ENCODE measurements at regions not wholly inside any gene's neighbourhood (a gene's known extent, or its start where the extent isn't known, plus 50 kb on each side); places are given as distances from the start of the nearest gene placed in this dataset.

DNA sequence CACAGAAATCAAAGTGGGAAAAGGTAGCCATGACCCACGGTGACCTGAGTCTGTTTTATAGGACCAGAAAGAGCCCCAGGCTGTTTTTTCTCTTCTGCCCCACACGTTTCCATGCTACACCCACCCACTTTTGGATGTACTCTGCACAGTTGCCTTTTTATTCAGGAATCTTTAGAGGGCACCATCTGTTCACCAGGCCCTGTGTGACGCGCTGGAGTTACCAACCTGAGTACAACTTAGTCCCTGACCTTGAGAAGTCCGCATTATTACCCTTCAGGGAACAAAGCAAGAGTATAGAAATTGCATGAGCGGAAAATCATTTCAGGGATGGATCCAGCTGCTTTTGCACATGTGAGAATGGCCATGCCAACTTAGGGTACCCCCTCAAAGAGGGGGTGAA is 207.8 kb upstream of the GATB start:
- no peak overlapping the region for H3K27ac ChIP-seq
- TF ChIP-seq ZFX (IDR thresholded peaks at IDR 0.05) = no peak
- TF ChIP-seq, protein P1, sequence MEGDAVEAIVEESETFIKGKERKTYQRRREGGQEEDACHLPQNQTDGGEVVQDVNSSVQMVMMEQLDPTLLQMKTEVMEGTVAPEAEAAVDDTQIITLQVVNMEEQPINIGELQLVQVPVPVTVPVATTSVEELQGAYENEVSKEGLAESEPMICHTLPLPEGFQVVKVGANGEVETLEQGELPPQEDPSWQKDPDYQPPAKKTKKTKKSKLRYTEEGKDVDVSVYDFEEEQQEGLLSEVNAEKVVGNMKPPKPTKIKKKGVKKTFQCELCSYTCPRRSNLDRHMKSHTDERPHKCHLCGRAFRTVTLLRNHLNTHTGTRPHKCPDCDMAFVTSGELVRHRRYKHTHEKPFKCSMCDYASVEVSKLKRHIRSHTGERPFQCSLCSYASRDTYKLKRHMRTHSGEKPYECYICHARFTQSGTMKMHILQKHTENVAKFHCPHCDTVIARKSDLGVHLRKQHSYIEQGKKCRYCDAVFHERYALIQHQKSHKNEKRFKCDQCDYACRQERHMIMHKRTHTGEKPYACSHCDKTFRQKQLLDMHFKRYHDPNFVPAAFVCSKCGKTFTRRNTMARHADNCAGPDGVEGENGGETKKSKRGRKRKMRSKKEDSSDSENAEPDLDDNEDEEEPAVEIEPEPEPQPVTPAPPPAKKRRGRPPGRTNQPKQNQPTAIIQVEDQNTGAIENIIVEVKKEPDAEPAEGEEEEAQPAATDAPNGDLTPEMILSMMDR (conservative IDR thresholded peaks at IDR 0.05) = no peak

GRCh38 chr4:151967074-151967473 is 206.3 kb upstream of the GATB start:
- TF ChIP-seq ZFX (IDR thresholded peaks at IDR 0.05) = no peak
- TF ChIP-seq, protein P1 (conservative IDR thresholded peaks at IDR 0.05) = no peak
- H3K27ac ChIP-seq = no peak overlapping the region

DNA sequence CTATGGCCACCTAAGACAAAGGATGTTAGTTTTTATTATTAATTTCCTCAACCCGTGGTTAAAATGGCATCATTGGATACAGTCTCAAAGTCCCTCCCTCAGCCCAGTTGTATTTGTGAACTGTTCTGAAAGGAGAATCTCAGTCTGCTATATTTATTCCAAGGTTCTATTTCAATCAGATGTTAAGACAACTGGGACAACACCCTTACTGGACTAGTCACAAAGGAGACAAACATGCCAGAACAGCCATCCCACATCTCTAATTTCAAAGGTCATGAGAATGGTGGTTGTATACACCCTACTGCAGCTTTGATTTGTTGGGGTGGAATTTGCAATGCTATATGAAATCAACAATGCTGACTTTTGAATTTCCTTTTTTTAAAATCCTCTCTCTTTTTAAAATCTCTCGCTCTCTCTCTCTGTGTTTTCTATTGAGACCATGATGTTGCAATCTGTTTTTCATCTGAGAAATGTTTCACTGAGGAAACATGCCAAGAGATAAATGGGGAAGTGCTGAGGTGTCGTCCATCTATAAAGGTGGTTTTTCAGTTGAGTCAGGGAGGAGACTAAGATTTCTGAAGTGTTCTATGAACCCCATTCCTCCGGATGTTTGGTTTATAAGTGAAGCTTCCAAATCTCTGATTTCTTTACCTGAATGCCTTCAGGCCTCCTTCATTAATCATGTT is 201.5 kb upstream of the GATB start:
- TF ChIP-seq, protein P1 (conservative IDR thresholded peaks at IDR 0.05) = no peak
- TF ChIP-seq ZFX (IDR thresholded peaks at IDR 0.05) = no peak
- H3K27ac ChIP-seq = no peak overlapping the region

DNA sequence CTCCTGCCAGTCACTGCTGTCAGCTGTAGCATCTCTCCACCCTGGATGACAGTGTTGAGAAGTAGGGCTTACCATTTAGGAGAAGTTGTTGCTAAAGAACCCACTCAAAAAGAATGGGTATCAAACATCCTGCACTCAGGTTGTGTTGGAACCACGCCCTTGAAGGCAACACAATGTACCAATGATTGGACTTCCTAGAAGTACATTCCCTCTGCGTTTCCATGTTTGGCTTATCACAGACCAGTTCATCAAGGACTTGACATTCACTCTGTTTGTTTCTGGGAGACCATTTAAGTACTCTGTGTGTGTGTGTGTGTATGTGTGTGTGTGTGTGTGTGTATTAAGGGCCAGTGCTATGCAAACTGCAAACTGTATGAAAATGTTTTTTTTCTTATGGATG is 200.6 kb upstream of the GATB start:
- no peak for TF ChIP-seq ZFX (IDR thresholded peaks at IDR 0.05)
- TF ChIP-seq, protein P1 (conservative IDR thresholded peaks at IDR 0.05) = no peak
- H3K27ac ChIP-seq = no peak overlapping the region

DNA sequence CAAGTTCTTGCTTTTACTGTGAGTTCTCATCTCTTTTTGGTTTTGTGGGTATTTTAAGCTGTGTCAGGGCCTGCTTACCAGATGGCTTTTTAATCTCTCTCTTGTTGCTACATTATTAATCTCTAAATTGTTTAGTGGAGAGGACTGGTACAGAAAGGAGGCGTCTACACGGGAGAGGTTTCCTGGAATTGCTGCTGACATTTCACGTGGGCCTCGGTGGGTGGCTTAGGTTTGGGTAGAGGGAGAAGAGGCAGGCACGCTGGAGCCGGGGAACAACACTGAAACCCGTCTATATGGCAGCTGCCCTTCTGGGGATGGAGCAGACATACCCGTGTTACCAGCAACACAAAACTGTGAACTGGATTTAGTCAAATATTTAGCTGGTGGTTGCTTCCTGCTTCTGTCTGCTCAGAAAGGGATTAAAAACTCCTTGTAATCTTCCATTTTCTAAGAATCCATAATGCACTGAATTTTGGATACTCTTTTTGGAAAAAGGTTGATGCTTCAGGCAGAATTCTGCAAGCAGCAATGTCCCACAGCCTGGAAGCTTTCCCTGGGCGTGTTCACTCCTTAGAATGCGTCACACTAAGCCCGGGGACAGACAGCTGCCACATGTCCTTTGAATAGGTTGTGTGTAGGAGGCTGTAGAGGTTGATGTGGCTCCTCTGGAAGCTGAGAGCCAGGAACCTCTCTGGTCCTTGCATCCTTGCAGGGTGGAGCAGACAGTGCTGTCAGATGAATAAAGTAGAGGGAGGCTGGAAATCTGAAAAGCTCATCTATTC is 199.8 kb upstream of the GATB start:
- TF ChIP-seq ZFX (IDR thresholded peaks at IDR 0.05) = no peak
- TF ChIP-seq, protein P1 (conservative IDR thresholded peaks at IDR 0.05) = no peak
- H3K27ac ChIP-seq = no peak overlapping the region

- no peak overlapping the region for H3K27ac ChIP-seq
- TF ChIP-seq, protein P1 (conservative IDR thresholded peaks at IDR 0.05) = no peak
- TF ChIP-seq ZFX (IDR thresholded peaks at IDR 0.05) = no peak
Measured at GRCh38 chr4:151957153-151957552, 196.3 kb upstream of the GATB start.

DNA sequence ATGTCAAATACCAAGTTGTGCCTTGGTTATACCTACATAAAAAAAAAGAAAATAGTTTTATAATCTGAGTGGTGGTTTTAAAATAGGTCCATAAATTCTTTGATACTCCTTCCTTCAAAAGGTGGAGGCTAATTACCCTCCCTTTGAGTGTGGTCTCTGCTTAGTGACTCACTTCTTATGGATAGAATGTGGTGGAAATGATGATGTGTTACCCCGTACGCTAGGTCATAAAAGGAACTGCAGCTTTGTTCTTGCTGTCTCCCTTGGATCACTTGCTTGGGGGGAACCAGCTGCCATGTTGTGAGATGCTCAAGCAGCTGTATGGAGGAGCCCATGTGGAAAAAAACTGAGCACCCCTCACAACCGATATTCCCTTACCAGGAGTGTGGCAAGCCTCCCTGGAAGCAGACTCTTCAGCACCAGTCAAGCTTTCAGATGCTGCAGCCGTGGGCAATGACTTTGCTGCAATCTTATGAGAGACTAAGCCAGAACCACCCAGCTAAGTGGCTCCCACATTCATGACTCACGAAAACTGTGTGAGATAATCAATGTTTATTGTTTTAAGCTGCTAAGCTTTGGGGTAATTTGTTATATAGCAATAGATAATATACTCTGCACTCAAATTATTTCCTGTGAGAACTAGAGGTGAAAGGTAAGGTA is 195.0 kb upstream of the GATB start:
- H3K27ac ChIP-seq = no peak overlapping the region
- TF ChIP-seq, protein P1 (conservative IDR thresholded peaks at IDR 0.05) = no peak
- TF ChIP-seq ZFX (IDR thresholded peaks at IDR 0.05) = no peak
